CD4-positive, alpha-beta T cell treated with Interleukin-1 beta for 1 hour (primary cell): ENCODE measurements at regions not wholly inside any gene's neighbourhood (a gene's known extent, or its start where the extent isn't known, plus 50 kb on each side); places are given as distances from the start of the nearest gene placed in this dataset.
"Not testable (repeated sequence)": the region's sequence is repeated elsewhere in the genome, so short reads cannot be mapped to it uniquely, and the experiment has no call there.

ENCODE experiments used
- DNase-seq, 2 donors: peaks; one replicate each; pipeline ENCODE4 v3.0.0-alpha.2; 2020 to 2022

GRCh38 chr21:15558884-15559283 lies 170.9 kb upstream of the USP25 start:
- DNase-seq: no peak

GRCh38 chr21:15559660-15560059 lies 170.1 kb upstream of the USP25 start:
- no peak for DNase-seq

- no peak for DNase-seq
These were observed 169.3 kb upstream of the USP25 start for GRCh38 chr21:15560383-15561056.

GRCh38 chr21:15562748-15563147 lies 167.0 kb upstream of the USP25 start:
- no peak for DNase-seq

- no peak for DNase-seq
These were observed 164.9 kb upstream of the USP25 start for GRCh38 chr21:15564907-15565306.

DNA sequence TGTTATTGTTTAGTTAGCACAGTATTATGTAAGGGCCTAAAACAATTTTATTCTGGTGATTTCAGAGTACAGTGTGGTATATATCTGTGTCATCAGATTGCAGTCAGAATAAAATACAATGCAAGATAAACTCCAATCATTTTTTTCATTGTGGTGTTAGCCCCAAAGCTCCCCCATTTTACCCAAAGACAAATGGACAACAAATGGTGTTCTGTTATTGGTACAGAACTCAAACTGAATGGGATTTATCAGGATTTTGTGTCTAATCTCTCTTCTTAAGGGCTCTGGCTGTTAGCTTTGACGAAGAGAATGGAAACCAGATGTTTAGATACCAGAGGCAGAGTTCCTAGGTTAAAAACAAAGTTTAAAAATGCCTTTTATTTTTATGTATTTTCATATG lies 163.1 kb upstream of the USP25 start:
- no peak for DNase-seq

- DNase-seq: no peak
These were observed 162.6 kb upstream of the USP25 start for GRCh38 chr21:15567191-15567590.

- no peak for DNase-seq
These were observed 161.3 kb upstream of the USP25 start for GRCh38 chr21:15568516-15568915.

DNA sequence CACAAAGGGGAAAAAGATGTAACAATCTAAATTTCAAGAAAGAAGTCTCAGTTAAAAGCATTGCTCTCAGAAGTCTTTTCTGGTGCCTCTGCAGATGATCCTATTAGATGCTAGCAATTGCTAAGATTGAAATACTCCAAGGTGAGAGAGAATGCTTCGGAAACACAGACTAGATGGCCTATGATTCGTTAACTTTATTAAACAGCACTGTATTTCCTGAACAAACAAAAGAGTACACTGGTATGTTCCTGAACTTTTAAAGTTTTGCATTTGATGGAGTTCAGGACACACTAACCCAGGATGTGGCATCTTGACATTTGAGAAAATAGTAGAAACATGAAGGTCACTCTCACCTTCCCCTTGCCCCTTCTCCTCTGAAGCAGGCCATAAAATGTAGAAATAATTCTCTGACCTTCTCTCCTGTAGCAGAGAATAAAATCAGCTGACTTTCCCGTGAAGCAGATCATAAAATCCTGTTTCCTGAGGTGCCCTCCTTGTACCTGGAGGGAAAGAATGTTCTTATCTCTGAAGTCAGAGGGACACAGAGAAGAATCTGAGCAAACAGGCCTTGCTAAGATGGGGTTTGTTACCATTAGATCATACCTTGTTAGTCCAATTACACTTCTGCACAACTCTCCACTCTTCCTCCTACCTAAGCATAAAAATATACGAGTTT lies 142.9 kb upstream of the USP25 start:
- DNase-seq: no peak

DNA sequence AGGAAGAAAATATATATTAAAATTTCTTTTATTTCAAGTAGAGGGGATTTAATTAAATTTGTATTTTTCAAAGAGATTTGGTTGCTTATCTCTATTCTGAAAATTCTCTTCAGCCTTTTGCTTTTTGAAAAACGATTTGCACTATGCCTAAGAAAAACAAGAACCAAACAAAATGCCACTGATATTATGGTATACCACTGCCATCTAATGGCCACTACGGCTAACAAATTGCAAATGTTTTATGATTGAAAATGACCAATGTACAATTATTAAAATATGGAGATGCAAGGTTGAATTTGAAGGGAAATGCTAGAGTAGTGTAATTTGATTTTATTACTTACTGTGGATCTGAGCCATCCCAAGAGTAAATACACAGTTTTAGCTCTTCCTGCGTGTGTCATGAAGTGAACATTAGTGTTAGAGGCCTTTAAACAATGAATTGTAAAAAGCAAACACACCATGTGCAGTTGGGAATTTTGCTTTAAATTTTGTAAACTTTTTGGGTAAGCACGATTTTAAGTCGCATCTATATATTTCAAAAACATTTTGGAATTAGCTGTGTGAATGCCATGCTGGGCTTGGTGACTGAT lies 137.4 kb upstream of the USP25 start:
- peak in 1 of 2 donors; percentile 52 for DNase-seq

DNA sequence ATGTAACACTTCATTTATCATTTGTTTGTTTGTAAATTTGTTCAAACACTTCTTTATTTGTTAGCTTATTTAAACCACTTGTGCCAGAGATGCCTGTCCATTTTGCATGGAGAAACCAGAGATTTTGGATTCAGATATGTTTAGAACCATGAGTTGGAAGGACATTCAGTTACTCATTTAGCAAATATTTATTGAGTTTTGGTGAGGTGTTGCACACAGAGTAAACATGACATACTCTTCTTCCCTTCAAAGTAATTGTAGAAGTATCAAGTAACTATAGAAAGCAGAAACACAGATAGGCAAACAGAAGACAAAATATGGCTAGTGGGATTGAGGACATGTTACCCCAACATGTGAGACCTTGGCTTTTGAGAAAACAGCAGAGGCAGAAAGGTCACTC lies 136.8 kb upstream of the USP25 start:
- DNase-seq: no peak

- no peak for DNase-seq
These were observed 128.4 kb upstream of the USP25 start for GRCh38 chr21:15601390-15601789.

DNA sequence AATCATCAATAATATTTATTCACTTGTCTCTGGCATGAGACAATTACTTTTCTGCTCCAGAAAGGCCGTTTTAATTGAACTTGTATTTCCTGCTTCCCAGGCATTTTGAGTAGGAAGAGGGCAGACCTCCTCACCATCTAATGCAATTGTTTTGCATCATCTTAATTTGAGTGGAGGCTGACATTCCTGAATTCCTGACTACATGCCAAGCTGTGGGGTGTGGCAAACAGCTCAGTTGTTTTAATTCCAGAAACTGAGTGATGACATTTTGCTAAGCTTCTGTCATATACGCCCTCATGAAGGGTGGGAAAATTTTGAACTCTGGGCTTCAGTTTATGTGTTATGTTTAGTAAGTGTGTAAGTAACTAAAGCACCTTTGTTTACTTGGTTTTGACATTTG lies 125.4 kb upstream of the USP25 start:
- DNase-seq: no peak

DNA sequence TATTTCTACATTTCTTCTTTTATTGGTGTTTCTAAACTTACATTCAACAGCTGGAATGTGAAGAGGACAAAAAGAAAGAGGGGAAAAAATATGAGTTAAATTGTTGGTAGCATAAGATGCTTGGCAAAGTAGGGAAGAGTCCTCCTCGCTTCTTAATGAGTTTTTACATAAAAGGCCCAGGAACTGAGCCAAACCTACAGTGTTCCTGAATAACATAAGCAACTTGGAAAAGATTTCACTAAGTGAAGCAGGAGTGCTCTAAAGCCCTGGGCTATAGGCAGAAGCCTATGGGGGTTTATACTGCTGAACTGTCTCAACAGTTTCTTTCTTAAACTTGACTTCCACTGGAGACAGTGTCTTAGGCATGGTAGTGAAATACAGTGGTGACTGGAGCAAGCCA lies 115.0 kb upstream of the USP25 start:
- DNase-seq: no peak

- DNase-seq: no peak
These were observed 112.8 kb upstream of the USP25 start for GRCh38 chr21:15616864-15617574.

- DNase-seq: no peak
These were observed 111.8 kb upstream of the USP25 start for GRCh38 chr21:15617964-15618363.

- DNase-seq: no peak
These were observed 108.9 kb upstream of the USP25 start for GRCh38 chr21:15620892-15621291.

- DNase-seq: no peak
These were observed 105.1 kb upstream of the USP25 start for GRCh38 chr21:15624646-15625045.

GRCh38 chr21:15625363-15625762 lies 104.4 kb upstream of the USP25 start:
- DNase-seq: no peak

DNA sequence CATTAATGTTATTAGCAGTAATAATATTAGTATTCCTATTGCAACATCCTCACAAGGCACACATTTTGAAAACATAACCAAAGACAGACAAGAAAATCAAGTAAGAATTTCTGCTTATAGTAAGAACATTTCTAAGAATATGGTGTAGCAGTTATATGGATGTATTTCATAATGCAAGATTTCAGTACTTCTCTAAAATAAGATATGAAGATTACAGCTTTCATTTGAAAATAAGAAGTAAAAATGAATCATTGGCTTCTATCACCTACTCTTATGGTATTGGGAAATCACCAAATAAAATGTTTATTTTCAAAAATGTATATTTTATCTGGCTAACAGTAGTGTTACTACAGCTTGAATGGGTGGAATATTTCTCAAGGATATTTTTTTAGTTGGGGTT lies 103.8 kb upstream of the USP25 start:
- no peak for DNase-seq

DNA sequence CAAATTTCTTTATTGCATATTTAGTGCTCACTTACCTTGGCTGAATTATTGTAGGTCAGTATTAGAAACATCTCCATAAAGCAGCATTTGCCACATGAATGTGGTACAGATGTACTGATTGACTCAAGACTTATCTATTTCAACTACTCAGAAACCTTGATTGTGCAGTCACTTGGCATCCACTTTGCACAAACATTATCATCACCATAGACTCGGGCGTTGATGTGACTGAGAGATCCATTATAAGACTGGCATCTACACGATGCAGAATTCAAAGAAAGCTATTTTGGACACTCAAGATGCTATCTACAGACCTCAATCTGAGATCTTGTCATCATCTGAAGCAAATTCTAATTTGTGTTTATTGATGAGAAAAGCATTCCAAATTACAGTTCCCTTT lies 102.8 kb upstream of the USP25 start:
- no peak for DNase-seq

DNA sequence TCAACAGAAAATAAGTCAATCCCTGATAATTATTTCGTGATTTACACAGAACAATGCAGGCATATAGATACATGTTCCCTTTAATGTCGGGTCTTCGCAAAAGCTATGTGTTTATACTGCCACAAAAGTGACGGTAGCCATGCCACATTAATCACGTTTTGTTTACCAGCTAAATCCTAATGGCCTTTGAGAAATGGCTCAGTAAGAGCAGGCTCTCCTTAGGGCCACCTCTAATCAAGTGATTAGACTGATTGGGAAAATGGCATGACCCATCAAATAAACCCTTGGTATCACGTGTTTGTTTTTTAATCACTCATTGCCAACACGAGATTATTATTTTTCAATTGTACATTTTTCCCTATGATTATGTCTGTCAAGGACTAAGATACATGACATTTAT lies 102.0 kb upstream of the USP25 start:
- DNase-seq: no peak

DNA sequence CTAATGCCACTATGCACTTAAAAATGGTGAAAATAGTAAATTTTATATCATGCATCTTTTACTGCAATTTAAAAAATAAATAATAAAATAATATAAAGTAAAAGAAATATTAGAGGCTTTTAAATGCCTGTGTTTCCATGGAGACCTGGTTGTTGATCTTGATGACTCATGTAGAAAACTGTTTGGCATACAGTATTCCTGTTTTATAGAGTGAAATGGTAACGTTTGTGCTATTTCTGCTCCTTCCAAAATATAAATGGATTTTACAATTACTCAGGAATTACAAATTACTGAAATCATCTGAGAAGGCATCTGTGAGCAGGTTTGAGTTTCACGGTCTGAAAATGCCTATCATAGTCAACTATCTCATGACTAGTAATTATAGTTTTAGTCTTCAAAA lies 98.4 kb upstream of the USP25 start:
- DNase-seq: no peak

DNA sequence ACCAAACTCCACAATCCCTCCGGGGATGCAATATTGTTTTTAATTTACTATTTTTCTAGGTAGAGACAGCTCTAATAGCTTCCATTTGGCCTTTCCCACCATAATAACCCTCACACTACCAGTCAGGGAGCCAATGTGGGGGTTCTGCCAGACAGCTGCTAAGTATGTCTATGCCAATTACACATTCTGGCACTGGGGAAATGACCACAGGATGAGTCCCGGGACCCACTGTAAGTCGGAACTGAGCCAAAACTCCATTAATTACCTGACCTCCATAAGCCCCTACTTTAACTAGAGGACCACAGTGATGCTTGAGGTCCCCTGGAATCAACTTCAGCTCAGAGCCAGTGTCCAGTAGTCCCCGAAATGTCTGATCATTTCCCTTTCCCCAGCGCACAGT lies 95.2 kb upstream of the USP25 start:
- not testable (repeated sequence) for DNase-seq
